SH-SY5Y (cell line): ENCODE measurements at regions not wholly inside any gene's neighbourhood (a gene's known extent, or its start where the extent isn't known, plus 50 kb on each side); places are given as distances from the start of the nearest gene placed in this dataset.

Experiments
- GATA2 ChIP-seq: IDR thresholded peaks from 2 replicates; pipeline ENCODE4 v1.6.1; 2011; ENCODE audit warnings: mild to moderate bottlenecking, low read depth, low read length
- GATA3 ChIP-seq: IDR thresholded peaks from 2 replicates; pipeline ENCODE4 v1.6.1; 2011; ENCODE audit warnings: low read depth, mild to moderate bottlenecking, low read length, moderate library complexity

DNA sequence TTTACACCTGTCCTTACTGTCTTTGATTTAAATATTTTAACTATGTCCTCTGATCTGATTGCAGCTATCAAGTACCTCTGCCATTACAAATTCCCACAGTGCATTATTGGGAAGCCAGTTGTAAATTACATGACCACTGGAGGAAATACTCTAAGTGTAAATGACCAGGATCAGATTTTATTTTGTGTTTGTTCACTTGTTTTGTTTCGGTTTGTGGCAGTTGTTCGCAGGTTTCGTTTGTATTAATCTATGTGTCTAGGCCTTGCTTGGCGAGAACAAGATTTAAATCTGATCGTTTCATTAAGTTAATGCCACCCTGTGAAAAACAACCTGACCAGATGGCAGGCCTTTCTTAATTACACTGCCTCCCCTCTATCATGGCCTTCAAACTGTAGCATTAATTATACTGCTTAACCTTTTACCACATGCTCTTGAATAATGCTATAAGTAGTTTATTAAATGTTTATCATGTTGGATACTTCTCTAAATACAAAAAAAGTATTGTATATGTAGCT lies 990.1 kb downstream of the TMTC2 start:
- TF ChIP-seq GATA3 (no peak), GATA2 (no peak)
